Erythroblast (primary cell): ENCODE measurements at regions not wholly inside any gene's neighbourhood (a gene's known extent, or its start where the extent isn't known, plus 50 kb on each side); places are given as distances from the start of the nearest gene placed in this dataset.

Experiments
- GATA1 ChIP-seq: IDR thresholded peaks from 2 replicates; pipeline ENCODE4 v1.6.1; 2011; ENCODE audit warnings: low read depth, mild to moderate bottlenecking, control low read depth, low read length, moderate library complexity
- POLR2A ChIP-seq: IDR thresholded peaks from 2 replicates; pipeline ENCODE4 v1.6.1; 2011; ENCODE audit warnings: mild to moderate bottlenecking, low read length

DNA sequence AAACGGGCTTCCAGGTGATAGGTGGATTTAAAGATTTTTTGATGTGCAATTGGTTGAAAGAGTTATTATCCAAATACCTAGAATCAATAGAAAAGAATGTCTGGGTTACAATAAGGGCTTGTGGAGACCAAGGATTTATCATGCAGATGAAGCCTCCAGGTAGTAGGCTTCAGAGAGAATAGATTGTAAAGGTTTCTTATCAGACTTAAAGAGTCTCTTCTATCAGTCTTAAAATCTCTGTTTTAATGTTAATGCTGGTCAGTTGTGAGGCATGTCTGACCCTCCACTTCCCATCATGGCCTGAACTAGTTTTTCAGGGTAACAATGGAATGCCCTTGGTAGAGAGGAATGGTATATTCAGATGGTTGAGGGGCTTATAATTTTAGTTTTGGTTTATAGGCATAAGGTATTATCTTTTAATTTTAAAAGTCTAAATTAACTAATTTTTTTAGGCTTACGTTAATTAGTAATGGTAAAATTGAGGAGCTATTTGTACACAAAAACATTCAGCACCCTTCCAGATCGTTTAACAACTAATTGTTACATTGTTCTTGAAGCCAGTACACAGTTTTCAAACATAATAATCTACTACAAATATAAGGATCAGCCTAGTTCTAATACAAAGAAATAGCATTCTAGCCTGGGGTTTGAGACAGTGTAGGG lies 704.2 kb upstream of the MBL2 start:
- TF ChIP-seq POLR2A (no peak), GATA1 (no peak)
